Endodermal cell (in vitro differentiated cells): ENCODE measurements at regions not wholly inside any gene's neighbourhood (a gene's known extent, or its start where the extent isn't known, plus 50 kb on each side); places are given as distances from the start of the nearest gene placed in this dataset.

Source experiments
- DNase-seq: peaks from one replicate; pipeline ENCODE4 v3.0.0-alpha.2; 2017
- H3K27ac ChIP-seq: 2 replicates; pipeline ENCODE4 v1.5.1; 2013; ENCODE audit warnings: mild to moderate bottlenecking, low read depth, low read length, moderate library complexity
- H3K27me3 ChIP-seq: 2 replicates; pipeline ENCODE4 v1.6.1; 2013; ENCODE audit warnings: mild to moderate bottlenecking, low read length, moderate library complexity; ENCODE audit not compliant: insufficient read depth, control insufficient read depth, poor library complexity, severe bottlenecking
- H3K36me3 ChIP-seq: 2 replicates; pipeline ENCODE4 v1.7.0; 2013; ENCODE audit warnings: mild to moderate bottlenecking, low read length, moderate library complexity; ENCODE audit not compliant: control insufficient read depth, insufficient read depth
- H3K4me1 ChIP-seq: one replicate; pipeline ENCODE4 v1.7.0; 2013; ENCODE audit warnings: low read length; ENCODE audit not compliant: control insufficient read depth, insufficient read depth
- H3K4me3 ChIP-seq: 2 replicates; pipeline ENCODE4 v1.5.1; 2013; ENCODE audit warnings: mild to moderate bottlenecking, low read length, moderate library complexity
- H3K9ac ChIP-seq: 2 replicates; pipeline ENCODE4 v1.6.1; 2013; ENCODE audit warnings: mild to moderate bottlenecking, low read length, moderate library complexity; ENCODE audit not compliant: poor library complexity, severe bottlenecking; ENCODE audit errors: extremely low read depth
- H3K9me3 ChIP-seq: 2 replicates; pipeline ENCODE4 v1.6.1; 2013; ENCODE audit warnings: mild to moderate bottlenecking, low read length, moderate library complexity; ENCODE audit not compliant: control insufficient read depth
- H3K27ac Mint-ChIP-seq: 2 replicates; pipeline ENCODE4 v1.8.0; 2020; ENCODE audit warnings: mixed read lengths
- H3K27me3 Mint-ChIP-seq: 2 replicates; pipeline ENCODE4 v1.8.0; 2021; ENCODE audit warnings: mild to moderate bottlenecking, mixed read lengths; ENCODE audit not compliant: insufficient read depth
- H3K36me3 Mint-ChIP-seq: 2 replicates; pipeline ENCODE4 v1.8.0; 2020; ENCODE audit warnings: low read depth, mixed read lengths
- H3K4me1 Mint-ChIP-seq: 2 replicates; pipeline ENCODE4 v1.8.0; 2020; ENCODE audit warnings: mixed read lengths
- H3K4me3 Mint-ChIP-seq: 2 replicates; pipeline ENCODE4 v1.8.0; 2020; ENCODE audit warnings: mild to moderate bottlenecking, moderate library complexity, mixed read lengths
- H3K9me3 Mint-ChIP-seq: 2 replicates; pipeline ENCODE4 v1.8.0; 2020; ENCODE audit warnings: mild to moderate bottlenecking, mixed read lengths
- WGBS, 2 experiments: methylation state at CpG; one replicate each; pipeline versions ENCODE4 v1.1.5 to v1.1.7; 2013; ENCODE audit warnings: missing lambda C conversion rate in 2 of 2, mixed read lengths in 1 of 2; ENCODE audit not compliant: insufficient coverage in 1 of 2, insufficient read length in 1 of 2; 5-methylcytosine and 5-hydroxymethylcytosine counted together
- TF ChIP-seq, protein P1 (sequence below): fragments of 200-600 bp; sonication (generic); conservative IDR thresholded peaks from 2 replicates; pipeline ENCODE4 v1.5.0; 2021; ENCODE audit warnings: antibody characterized with exemption, mild to moderate bottlenecking

- DNase-seq = peak; percentile 53
- WGBS, 2 experiments = 38 to 52% methylated on average over 9 to 11 of the region's 11 CpGs
- TF ChIP-seq, protein P1, sequence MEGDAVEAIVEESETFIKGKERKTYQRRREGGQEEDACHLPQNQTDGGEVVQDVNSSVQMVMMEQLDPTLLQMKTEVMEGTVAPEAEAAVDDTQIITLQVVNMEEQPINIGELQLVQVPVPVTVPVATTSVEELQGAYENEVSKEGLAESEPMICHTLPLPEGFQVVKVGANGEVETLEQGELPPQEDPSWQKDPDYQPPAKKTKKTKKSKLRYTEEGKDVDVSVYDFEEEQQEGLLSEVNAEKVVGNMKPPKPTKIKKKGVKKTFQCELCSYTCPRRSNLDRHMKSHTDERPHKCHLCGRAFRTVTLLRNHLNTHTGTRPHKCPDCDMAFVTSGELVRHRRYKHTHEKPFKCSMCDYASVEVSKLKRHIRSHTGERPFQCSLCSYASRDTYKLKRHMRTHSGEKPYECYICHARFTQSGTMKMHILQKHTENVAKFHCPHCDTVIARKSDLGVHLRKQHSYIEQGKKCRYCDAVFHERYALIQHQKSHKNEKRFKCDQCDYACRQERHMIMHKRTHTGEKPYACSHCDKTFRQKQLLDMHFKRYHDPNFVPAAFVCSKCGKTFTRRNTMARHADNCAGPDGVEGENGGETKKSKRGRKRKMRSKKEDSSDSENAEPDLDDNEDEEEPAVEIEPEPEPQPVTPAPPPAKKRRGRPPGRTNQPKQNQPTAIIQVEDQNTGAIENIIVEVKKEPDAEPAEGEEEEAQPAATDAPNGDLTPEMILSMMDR = no peak
These were observed 75.6 kb upstream of the TCERG1L start for GRCh38 chr10:131387018-131387529.

GRCh38 chr10:131391936-131392335, 80.4 kb upstream of the TCERG1L start:
- H3K4me1 ChIP-seq = no peaks in the 10 kb centered on the region
- no peak overlapping the region for H3K9ac ChIP-seq
- H3K9me3 ChIP-seq = no peaks in the 10 kb centered on the region
- Mint-ChIP-seq H3K4me3 (no peak overlapping the region), H3K27me3 (peaks cover 19% of the 10 kb centered on the region), H3K27ac (no peak overlapping the region), H3K9me3 (no peaks in the 10 kb centered on the region), H3K36me3 (no peaks in the 10 kb centered on the region), H3K4me1 (no peaks in the 10 kb centered on the region)
- TF ChIP-seq, protein P1 = no peak
- no peaks in the 10 kb centered on the region for H3K27me3 ChIP-seq
- H3K36me3 ChIP-seq = no peaks in the 10 kb centered on the region
- 89 to 93% methylated on average over 5 of the region's 5 CpGs for WGBS, 2 experiments
- no peak for DNase-seq
- H3K27ac ChIP-seq = no peak overlapping the region
- no peak overlapping the region for H3K4me3 ChIP-seq

More at GRCh38 chr10:131387018-131387529, 75.6 kb upstream of the TCERG1L start:
- Histone ChIP-seq H3K9ac (no peak overlapping the region), H3K27me3 (no peaks in the 10 kb centered on the region), H3K4me3 (no peak overlapping the region), H3K4me1 (no peaks in the 10 kb centered on the region), H3K9me3 (no peaks in the 10 kb centered on the region), H3K36me3 (no peaks in the 10 kb centered on the region), H3K27ac (no peak overlapping the region)
- H3K27me3 Mint-ChIP-seq = peaks cover 30% of the 10 kb centered on the region
- no peak overlapping the region for H3K4me3 Mint-ChIP-seq
- H3K9me3 Mint-ChIP-seq = no peaks in the 10 kb centered on the region
- no peaks in the 10 kb centered on the region for H3K36me3 Mint-ChIP-seq
- H3K27ac Mint-ChIP-seq = no peak overlapping the region
- no peaks in the 10 kb centered on the region for H3K4me1 Mint-ChIP-seq

DNA sequence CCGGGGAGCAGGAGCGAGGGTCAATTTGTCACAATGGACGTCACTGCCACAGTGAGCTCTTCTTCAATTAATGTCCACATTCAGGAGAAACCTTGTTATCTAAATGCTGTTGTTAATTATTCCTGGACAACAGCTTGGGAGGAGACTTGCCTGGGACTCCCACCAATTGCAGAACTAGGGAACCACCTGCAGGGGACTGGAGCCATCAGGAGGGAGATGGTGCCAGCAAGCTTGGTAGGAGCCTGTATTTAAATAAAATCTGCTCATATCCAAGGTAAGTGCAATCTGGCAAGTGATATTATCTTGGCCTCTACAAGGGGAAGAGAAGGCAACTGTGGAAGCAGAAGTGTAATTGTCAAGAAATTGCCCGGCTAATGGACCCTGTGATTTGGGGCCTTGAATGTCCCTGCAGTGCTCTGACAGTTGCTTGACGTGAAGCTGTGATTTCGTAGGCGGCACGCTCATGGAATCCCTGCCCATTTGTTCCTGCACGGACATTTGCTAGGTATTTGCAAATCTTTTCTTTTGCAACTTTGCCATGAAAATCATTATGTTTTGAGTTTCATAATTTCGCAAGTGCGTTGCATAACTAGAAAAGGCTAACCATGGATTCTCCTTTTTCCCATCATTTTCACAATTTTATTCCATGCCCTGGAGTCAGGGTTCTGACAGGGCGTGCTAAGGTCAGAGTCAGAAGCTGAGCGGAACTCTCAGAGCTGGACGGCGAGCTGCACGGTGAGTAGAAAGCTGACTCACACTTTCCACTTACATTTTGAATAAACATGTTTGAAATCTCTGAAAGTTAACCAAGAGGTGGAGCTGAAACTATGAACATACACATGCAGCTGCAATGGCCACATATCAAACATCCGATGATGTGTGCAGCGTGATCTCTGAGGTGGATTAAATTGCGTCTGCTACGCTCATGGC, 84.9 kb upstream of the TCERG1L start:
- Mint-ChIP-seq H3K4me3 (no peak overlapping the region), H3K27me3 (no peaks in the 10 kb centered on the region), H3K36me3 (no peaks in the 10 kb centered on the region), H3K27ac (no peak overlapping the region), H3K9me3 (no peaks in the 10 kb centered on the region), H3K4me1 (no peaks in the 10 kb centered on the region)
- no peak overlapping the region for H3K4me3 ChIP-seq
- WGBS, 2 experiments = 86 to 90% methylated on average over 19 to 20 of the region's 20 CpGs
- no peaks in the 10 kb centered on the region for H3K4me1 ChIP-seq
- H3K36me3 ChIP-seq = no peaks in the 10 kb centered on the region
- H3K9me3 ChIP-seq = no peaks in the 10 kb centered on the region
- TF ChIP-seq, protein P1 = peak; percentile 65
- no peak for DNase-seq
- no peaks in the 10 kb centered on the region for H3K27me3 ChIP-seq
- no peak overlapping the region for H3K9ac ChIP-seq
- no peak overlapping the region for H3K27ac ChIP-seq
